OCI-LY3 (cell line): ENCODE measurements at regions not wholly inside any gene's neighbourhood (a gene's known extent, or its start where the extent isn't known, plus 50 kb on each side); places are given as distances from the start of the nearest gene placed in this dataset.

Experiments
- H2AFZ ChIP-seq: fragments of 200-600, 300-600 bp; shearing (Covaris generic); 2 replicates; pipeline ENCODE4 v1.6.0; 2014; ENCODE audit warnings: antibody characterized with exemption, low read depth, low read length
- H3K27ac ChIP-seq: fragments of 200-600, 300-600 bp; sonication (generic); 2 replicates; pipeline ENCODE4 v1.5.1; 2014; ENCODE audit warnings: mild to moderate bottlenecking, low read length, moderate library complexity, mixed read lengths
- H3K27me3 ChIP-seq: fragments of 200-600, 300-600 bp; sonication (generic); 2 replicates; pipeline ENCODE4 v1.6.1; 2014; ENCODE audit warnings: low read depth, low read length, mixed read lengths
- H3K36me3 ChIP-seq: fragments of 200-600, 300-600 bp; sonication (generic); replicated peaks from 2 replicates; pipeline ENCODE3; 2014; ENCODE audit warnings: low read depth, low read length, mixed read lengths
- H3K4me1 ChIP-seq: fragments of 300-600, 200-600 bp; sonication (generic); 2 replicates; pipeline ENCODE4 v1.6.1; 2014; ENCODE audit warnings: low read length, mixed read lengths
- H3K4me2 ChIP-seq: fragments of 200-600, 300-600 bp; sonication (generic); 2 replicates; pipeline ENCODE4 v1.6.1; 2014; ENCODE audit warnings: low read length, mixed read lengths
- H3K4me3 ChIP-seq: fragments of 300-600, 200-600 bp; sonication (generic); 2 replicates; pipeline ENCODE4 v1.5.1; 2014; ENCODE audit warnings: antibody characterized with exemption, mild to moderate bottlenecking, low read length, moderate library complexity
- H3K79me2 ChIP-seq: fragments of 300-600, 200-600 bp; shearing (Covaris generic); 2 replicates; pipeline ENCODE4 v1.6.1; 2014; ENCODE audit warnings: mild to moderate bottlenecking, low read length, mixed read lengths
- H3K9ac ChIP-seq: fragments of 300-600, 200-600 bp; shearing (Covaris generic); 2 replicates; pipeline ENCODE4 v1.6.0; 2014; ENCODE audit warnings: mild to moderate bottlenecking, low read length, moderate library complexity
- H3K9me3 ChIP-seq: fragments of 200-600, 300-600 bp; shearing (Covaris generic); 2 replicates; pipeline ENCODE4 v1.6.1; 2014; ENCODE audit warnings: low read length, mixed read lengths; ENCODE audit not compliant: insufficient read depth
- H4K20me1 ChIP-seq: fragments of 200-600, 300-600 bp; sonication (generic); 2 replicates; pipeline ENCODE4 v1.6.1; 2016; ENCODE audit warnings: low read length, mixed read lengths; ENCODE audit not compliant: insufficient read depth
- EZH2phosphoT487 ChIP-seq: fragments of 200-600 bp; shearing (Covaris generic); IDR thresholded peaks from 2 replicates; pipeline ENCODE4 v1.6.1; 2018; ENCODE audit warnings: antibody characterized with exemption, mixed run types, low read depth
- TF ChIP-seq, protein P1 (sequence below): fragments of 200-600, 300-600 bp; sonication (generic); IDR thresholded peaks from 2 replicates; pipeline ENCODE4 v1.5.1; 2014; ENCODE audit warnings: antibody characterized with exemption, low read length, low read depth

DNA sequence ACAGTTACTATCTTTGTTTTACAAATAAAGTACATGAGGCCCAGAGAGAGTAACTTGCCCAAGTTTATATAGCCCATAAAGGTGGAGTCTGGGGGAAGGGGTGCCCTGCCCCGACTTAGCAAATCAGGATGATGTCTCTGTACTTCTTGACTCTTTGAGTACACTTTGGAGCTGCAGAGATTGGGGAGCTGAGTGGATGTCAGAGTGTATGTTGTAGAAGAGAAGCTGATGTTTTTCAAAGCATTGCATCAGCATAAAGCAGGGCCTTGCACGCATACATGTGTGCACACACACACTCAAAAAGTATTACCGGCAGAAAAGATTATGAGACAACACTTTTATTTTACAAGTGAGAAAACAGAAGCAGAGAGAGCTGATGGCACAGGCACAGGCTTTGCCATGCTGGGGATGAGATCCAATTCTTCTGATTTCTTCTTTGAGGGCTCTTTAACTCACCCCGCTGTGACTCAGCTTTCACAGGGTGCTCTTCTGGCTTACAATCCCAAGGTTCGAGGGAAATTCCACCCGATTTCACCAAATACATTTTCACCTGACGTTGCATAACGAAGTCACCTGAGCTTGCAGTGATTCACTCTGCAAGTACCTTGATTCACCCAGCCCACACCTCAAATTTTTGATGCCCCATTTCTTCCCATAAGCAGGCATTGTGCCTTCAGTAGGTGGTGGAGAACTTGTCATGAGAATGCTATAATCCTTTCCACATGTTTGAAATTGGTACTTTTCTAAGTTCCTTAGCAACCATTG, 292.8 kb upstream of the BOD1L1 start:
- Histone ChIP-seq H3K27ac (no peak overlapping the region), H3K4me2 (no peak overlapping the region), H3K36me3 (no peaks in the 10 kb centered on the region), H3K79me2 (no peaks in the 10 kb centered on the region), H3K4me3 (no peak overlapping the region), H3K27me3 (no peaks in the 10 kb centered on the region), H3K9ac (no peak overlapping the region), H3K9me3 (no peaks in the 10 kb centered on the region), H3K4me1 (peaks cover 34% of the 10 kb centered on the region), H4K20me1 (no peaks in the 10 kb centered on the region), H2AFZ (no peak overlapping the region)
- no peak for TF ChIP-seq EZH2phosphoT487
- TF ChIP-seq, protein P1, sequence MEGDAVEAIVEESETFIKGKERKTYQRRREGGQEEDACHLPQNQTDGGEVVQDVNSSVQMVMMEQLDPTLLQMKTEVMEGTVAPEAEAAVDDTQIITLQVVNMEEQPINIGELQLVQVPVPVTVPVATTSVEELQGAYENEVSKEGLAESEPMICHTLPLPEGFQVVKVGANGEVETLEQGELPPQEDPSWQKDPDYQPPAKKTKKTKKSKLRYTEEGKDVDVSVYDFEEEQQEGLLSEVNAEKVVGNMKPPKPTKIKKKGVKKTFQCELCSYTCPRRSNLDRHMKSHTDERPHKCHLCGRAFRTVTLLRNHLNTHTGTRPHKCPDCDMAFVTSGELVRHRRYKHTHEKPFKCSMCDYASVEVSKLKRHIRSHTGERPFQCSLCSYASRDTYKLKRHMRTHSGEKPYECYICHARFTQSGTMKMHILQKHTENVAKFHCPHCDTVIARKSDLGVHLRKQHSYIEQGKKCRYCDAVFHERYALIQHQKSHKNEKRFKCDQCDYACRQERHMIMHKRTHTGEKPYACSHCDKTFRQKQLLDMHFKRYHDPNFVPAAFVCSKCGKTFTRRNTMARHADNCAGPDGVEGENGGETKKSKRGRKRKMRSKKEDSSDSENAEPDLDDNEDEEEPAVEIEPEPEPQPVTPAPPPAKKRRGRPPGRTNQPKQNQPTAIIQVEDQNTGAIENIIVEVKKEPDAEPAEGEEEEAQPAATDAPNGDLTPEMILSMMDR, result no peak

DNA sequence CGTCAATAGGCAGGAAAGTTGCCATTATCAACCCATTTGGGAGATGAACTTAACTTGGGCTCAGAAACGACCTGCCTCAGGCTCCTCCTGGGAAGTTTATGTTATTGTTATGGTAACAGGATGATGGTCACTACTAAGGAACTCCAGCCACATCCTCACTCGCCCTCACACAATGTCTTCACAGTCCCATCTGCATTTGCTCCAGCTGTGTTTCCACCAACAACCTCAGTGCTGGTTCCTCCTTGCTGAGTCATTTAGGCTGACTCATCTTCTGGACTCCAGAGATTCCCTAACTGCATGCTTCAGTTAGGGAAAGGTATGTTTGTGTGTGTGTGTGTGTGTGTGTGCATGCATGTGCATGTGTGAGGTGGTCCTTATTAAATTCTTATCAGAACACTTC, 293.4 kb upstream of the BOD1L1 start:
- H4K20me1 ChIP-seq, result no peaks in the 10 kb centered on the region
- H3K36me3 ChIP-seq, result no peaks in the 10 kb centered on the region
- H3K27me3 ChIP-seq, result no peaks in the 10 kb centered on the region
- H3K27ac ChIP-seq, result no peak overlapping the region
- H3K9ac ChIP-seq, result no peak overlapping the region
- TF ChIP-seq EZH2phosphoT487, result no peak
- TF ChIP-seq, protein P1, result no peak
- no peak overlapping the region for H3K4me3 ChIP-seq
- peaks cover 34% of the 10 kb centered on the region for H3K4me1 ChIP-seq
- no peaks in the 10 kb centered on the region for H3K79me2 ChIP-seq
- H3K4me2 ChIP-seq, result no peak overlapping the region
- no peak overlapping the region for H2AFZ ChIP-seq
- no peaks in the 10 kb centered on the region for H3K9me3 ChIP-seq

DNA sequence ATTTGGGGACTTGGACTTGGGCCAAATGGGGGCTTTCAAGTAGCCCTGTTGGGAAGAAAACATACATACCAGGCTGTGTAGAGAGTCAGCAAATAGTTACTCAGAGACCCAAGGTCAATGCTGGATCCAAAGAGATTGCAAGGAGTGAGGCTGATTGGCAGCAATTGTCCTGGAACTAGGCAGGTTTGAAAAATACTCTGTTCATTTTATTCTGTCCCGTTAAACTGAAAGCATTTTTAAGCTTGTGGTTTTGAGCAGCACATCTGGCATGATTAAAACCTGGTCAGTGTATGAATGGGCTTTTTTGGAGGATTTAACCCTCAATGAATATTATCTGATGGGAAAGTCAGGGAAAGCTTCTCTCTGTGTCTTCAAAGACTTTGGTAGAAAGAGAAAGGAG, 294.3 kb upstream of the BOD1L1 start:
- no peaks in the 10 kb centered on the region for H3K79me2 ChIP-seq
- H3K9me3 ChIP-seq, result no peaks in the 10 kb centered on the region
- peaks cover 34% of the 10 kb centered on the region for H3K4me1 ChIP-seq
- H2AFZ ChIP-seq, result no peak overlapping the region
- peak overlapping the region; percentile 81 for H3K4me2 ChIP-seq
- no peaks in the 10 kb centered on the region for H3K27me3 ChIP-seq
- no peaks in the 10 kb centered on the region for H4K20me1 ChIP-seq
- TF ChIP-seq EZH2phosphoT487, result no peak
- TF ChIP-seq, protein P1, result no peak
- H3K27ac ChIP-seq, result peak overlapping the region; percentile 89
- no peaks in the 10 kb centered on the region for H3K36me3 ChIP-seq
- H3K4me3 ChIP-seq, result no peak overlapping the region
- H3K9ac ChIP-seq, result peak overlapping the region; percentile 56; the same call in 1 of the 2 replicates

DNA sequence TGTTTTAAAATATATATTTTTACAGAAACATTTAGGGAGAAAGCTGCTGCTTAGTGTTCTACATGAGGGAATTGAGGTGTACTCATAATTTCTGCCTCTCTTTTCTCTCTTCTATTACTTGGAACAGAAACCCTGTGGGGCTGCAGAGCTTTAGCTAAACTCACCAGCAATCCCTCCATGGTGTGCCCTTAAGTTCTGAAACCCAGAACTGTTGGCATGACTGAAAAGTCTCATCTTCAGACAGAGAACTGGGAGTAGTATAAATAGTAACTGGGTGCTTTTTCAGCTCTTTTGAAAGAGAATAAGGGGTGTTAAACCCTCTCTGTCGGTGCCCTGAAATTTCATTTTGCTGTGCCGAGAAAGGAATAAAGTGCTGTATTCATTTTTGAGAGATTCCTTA, 294.9 kb upstream of the BOD1L1 start:
- Histone ChIP-seq H3K9ac (peak overlapping the region; percentile 56), H3K4me2 (peak overlapping the region; percentile 81), H3K4me3 (peak overlapping the region; percentile 50), H3K9me3 (no peaks in the 10 kb centered on the region), H3K79me2 (no peaks in the 10 kb centered on the region), H3K4me1 (peaks cover 34% of the 10 kb centered on the region), H3K36me3 (no peaks in the 10 kb centered on the region), H4K20me1 (no peaks in the 10 kb centered on the region), H3K27me3 (no peaks in the 10 kb centered on the region), H2AFZ (0 out of 2 replicates have a peak overlapping the region, but pooled peaks have one; percentile 44), H3K27ac (peak overlapping the region; percentile 89)
- no peak for TF ChIP-seq EZH2phosphoT487
- TF ChIP-seq, protein P1, result no peak
